ENCODE measurements at regions not wholly inside any gene's neighbourhood (a gene's known extent, or its start where the extent isn't known, plus 50 kb on each side); places are given as distances from the start of the nearest gene placed in this dataset.

DNA sequence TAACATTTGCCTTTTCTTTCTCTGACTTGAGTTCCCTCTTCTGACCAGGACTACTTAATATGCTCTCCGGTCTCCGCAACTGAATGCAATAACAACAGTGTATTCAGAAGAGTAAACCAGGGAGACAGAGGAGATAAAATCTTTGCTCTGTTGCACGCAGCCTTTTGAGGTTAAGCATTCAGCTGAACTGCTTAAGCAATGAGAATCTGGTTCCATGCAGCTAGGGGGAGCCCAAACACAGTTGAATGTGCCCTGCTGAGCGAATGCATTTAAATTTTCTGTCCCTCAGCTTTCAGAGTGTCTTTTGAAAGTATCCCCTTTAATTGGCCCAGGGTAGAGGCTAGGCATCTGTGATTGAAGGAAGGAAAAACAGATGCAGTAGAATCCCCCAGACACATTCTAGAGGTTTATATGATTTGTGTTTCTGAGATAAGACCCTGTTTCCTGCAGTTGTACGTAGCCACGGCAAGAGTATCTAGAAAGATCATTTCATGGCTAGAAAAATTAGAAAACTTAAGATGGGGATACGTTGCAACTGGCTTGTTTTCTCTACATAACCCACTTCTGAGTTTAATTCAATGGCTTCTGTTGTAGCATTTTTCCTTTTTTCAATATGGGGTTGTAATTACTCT lies 309.6 kb downstream of the TUSC7 start:
- DNase-seq (ENCODE audit: extremely low spot score), result peak; percentile 26
- POLR2A ChIA-PET, result no interaction called here
- CTCF ChIA-PET, result interaction anchor here (0.7 to 2.1 kb wide), 13 partner anchors 9 to 1382 kb away, joined by 3 to 15 read pairs (median 4); no protein-coding TSS in a partner anchor
- TF ChIP-seq, protein P1, sequence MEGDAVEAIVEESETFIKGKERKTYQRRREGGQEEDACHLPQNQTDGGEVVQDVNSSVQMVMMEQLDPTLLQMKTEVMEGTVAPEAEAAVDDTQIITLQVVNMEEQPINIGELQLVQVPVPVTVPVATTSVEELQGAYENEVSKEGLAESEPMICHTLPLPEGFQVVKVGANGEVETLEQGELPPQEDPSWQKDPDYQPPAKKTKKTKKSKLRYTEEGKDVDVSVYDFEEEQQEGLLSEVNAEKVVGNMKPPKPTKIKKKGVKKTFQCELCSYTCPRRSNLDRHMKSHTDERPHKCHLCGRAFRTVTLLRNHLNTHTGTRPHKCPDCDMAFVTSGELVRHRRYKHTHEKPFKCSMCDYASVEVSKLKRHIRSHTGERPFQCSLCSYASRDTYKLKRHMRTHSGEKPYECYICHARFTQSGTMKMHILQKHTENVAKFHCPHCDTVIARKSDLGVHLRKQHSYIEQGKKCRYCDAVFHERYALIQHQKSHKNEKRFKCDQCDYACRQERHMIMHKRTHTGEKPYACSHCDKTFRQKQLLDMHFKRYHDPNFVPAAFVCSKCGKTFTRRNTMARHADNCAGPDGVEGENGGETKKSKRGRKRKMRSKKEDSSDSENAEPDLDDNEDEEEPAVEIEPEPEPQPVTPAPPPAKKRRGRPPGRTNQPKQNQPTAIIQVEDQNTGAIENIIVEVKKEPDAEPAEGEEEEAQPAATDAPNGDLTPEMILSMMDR (IDR thresholded peaks at IDR 0.05; ENCODE audit: control extremely low read depth, extremely low read depth, low read depth, missing control alignments), result peak; percentile 78

DNA sequence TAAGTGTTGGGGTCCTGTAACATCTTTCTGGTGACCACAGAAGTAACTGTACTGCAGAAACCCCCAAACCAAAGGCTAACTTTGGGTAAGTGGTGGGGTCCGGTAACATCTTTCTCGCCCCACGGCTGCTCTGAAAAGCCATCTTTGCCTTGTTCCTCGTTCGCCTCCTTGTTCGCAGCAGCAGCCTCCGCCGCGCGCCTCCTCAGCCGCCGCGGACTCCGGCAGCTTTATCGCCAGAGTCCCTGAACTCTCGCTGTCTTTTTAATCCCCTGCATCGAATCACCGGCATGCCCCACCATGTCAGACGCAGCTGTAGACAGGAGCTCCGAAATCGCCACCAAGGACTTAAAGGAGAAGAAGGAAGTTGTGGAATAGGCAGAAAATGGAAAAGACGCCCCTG lies 316.8 kb downstream of the TUSC7 start:
- no peak for DNase-seq (ENCODE audit: extremely low spot score)
- TF ChIP-seq, protein P1 (IDR thresholded peaks at IDR 0.05; ENCODE audit: control extremely low read depth, extremely low read depth, low read depth, missing control alignments), result no peak
- POLR2A ChIA-PET, result no interaction called here
- CTCF ChIA-PET, result no interaction called here

DNA sequence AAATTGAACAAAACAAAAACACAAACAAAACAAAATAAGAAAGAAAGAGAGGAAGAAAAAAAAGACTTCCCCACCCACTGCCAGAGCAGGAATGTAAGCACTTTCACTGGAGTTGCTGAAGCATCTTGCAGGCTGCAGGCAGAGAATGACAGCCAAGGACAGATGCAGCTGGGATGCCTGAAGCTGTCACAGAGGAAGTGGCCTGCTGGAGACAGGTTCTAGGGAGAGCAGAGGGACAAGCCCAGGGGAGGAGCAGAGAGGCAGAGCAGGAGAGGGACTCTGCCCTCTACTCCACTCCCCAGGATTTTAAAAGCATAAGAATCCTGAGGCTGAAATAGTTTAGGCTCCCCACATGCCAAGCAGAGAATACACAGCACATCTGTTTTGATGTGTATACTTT lies 326.2 kb downstream of the TUSC7 start:
- DNase-seq (ENCODE audit: extremely low spot score), result no peak
- TF ChIP-seq, protein P1 (IDR thresholded peaks at IDR 0.05; ENCODE audit: control extremely low read depth, extremely low read depth, low read depth, missing control alignments), result no peak
- CTCF ChIA-PET, result interaction anchor here (1.1 to 1.3 kb wide), 3 partner anchors 13 to 20 kb away, joined by 3 read pairs; no protein-coding TSS in a partner anchor
- POLR2A ChIA-PET, result no interaction called here

DNA sequence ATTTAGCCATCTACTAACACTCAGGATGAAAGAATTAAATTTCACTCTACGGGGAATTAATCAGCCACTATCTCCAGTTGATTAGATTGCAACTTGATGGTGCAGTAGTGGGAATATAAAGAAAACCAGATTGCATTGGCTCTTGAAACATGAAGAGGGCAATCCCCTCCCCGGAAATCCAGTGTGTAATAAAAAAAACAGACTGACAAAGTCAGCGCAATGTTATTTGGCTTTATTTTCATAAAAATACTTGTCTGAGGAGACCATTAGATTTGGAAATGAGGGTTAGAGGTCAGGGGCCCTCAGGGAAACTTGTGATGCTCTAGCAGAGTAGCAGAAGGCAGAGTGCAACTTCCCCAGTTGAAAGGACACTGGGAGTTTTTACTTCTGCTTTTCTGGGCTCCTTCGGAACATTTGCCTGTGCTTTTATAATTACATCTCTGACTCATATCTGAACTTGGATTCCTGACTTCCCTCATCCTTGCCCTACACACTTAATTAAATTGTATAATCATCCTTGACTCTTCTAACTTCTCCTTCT lies 326.8 kb downstream of the TUSC7 start:
- POLR2A ChIA-PET, result no interaction called here
- no peak for DNase-seq (ENCODE audit: extremely low spot score)
- TF ChIP-seq, protein P1 (IDR thresholded peaks at IDR 0.05; ENCODE audit: control extremely low read depth, extremely low read depth, low read depth, missing control alignments), result no peak
- CTCF ChIA-PET, result interaction anchor here (1.0 kb wide), 1 partner anchor 23 kb away, joined by 3 read pairs; no protein-coding TSS in a partner anchor

DNA sequence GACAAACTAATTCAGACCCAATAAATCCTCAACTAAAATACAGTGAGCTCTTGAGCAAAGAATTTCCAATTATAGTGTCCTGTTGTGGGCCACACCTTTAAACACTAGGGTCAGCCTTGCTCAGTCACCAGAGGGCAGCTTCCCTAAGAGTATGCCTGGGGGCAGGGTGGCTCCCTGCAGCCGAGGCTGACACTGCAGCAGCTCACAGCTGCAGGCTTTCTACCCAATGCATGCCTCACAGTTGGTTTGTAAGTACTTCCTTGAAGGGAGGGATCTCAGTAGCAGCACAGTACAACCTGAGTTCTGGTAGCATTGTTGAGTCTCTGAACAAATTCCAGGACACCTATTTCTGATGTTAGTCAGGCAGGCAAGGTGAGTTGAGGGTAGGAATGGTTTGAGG lies 335.6 kb downstream of the TUSC7 start:
- ChIA-PET POLR2A (no interaction called here), CTCF (interaction anchor here (0.9 kb wide), 1 partner anchor 14 kb away, joined by 3 read pairs; no protein-coding TSS in a partner anchor)
- no peak for DNase-seq (ENCODE audit: extremely low spot score)
- TF ChIP-seq, protein P1 (IDR thresholded peaks at IDR 0.05; ENCODE audit: control extremely low read depth, extremely low read depth, low read depth, missing control alignments), result no peak

DNA sequence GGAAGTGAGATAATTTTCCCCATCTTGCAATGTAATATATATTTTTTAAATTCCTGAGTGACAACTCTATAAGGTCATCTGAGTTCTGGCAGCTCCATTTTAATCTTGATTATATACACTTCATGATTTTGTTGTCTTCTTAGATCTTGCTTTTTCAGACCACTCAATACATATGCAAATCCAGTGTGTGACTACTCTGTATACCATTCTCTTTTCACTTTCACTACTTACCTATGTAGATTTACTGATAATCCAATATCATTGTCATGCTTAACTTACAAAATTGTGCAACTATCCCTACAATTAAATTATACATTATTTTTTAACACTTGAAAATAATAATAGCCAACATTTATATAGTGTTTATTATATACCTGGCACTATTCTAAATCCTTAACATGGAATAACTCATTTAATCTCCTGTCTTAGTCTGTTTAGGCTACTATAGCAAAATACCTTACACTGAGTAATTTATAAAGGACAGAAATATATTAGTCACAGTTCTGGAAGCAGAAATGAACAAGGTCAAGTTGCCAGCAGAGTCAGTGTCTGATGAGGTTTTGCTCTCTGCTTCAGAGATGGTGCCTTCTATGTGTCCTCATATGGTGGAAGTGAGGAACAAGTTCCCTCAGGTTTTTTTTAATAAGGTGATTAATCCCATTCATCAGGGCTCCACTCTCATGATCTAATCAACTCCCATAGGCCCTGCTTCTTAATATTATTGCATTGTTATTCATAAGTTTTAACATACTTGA lies 338.5 kb downstream of the TUSC7 start:
- CTCF ChIA-PET, result no interaction called here
- POLR2A ChIA-PET, result no interaction called here
- TF ChIP-seq, protein P1 (IDR thresholded peaks at IDR 0.05; ENCODE audit: control extremely low read depth, extremely low read depth, low read depth, missing control alignments), result no peak
- no peak for DNase-seq (ENCODE audit: extremely low spot score)
